Stomach smooth muscle (tissue), 2 donors: ENCODE measurements at regions not wholly inside any gene's neighbourhood (a gene's known extent, or its start where the extent isn't known, plus 50 kb on each side); places are given as distances from the start of the nearest gene placed in this dataset.

Experiments used
- H3K27ac ChIP-seq: one replicate; pipeline ENCODE4 v1.7.0; 2013; ENCODE audit warnings: mild to moderate bottlenecking, low read length, inconsistent platforms
- H3K27me3 ChIP-seq, 2 donors: one replicate each; pipeline ENCODE4 v1.7.0; 2013; ENCODE audit warnings: low read length in 2 of 2; ENCODE audit not compliant: insufficient read depth in 2 of 2, control insufficient read depth in 1 of 2
- H3K36me3 ChIP-seq, 2 donors: one replicate each; pipeline ENCODE4 v1.7.0; 2013; ENCODE audit warnings: low read length in 2 of 2; ENCODE audit not compliant: control insufficient read depth in 2 of 2, insufficient read depth in 2 of 2
- H3K4me1 ChIP-seq: one replicate; pipeline ENCODE4 v1.7.0; 2013; ENCODE audit warnings: low read length; ENCODE audit not compliant: control insufficient read depth, insufficient read depth
- H3K4me3 ChIP-seq, 2 donors: one replicate each; pipeline ENCODE4 v1.7.0; 2013; ENCODE audit warnings: low read length in 2 of 2
- H3K9ac ChIP-seq, 2 donors: one replicate each; pipeline ENCODE4 v1.7.0; 2013; ENCODE audit warnings: low read length in 2 of 2, mild to moderate bottlenecking in 1 of 2
- H3K9me3 ChIP-seq, 2 donors: one replicate each; pipeline ENCODE4 v1.7.0; 2013; ENCODE audit warnings: low read length in 2 of 2; ENCODE audit not compliant: control insufficient read depth in 2 of 2
- donor health status: healthy.
- donor health status: Pancreatic carcinoma.

DNA sequence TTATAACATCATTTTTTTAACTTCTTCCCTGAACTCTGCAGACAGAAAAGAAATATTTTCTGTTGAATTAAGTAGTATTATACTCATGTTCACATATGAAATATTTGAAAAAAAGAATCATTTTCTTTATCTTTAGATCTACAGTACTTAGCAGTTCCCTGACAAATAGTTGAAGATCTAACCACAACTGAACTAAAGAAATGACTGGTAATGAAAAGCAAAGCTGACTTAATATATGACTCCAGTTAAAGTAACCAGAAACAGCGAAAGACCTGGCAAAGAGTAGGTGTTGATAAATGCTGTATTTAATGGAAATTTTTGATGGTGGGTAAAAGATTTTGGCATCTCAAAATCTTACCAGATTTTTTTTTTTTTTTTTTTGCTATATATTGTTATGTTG lies 207.1 kb upstream of the SLC16A7 start:
- H3K27ac ChIP-seq: no peak overlapping the region
- H3K9me3 ChIP-seq: no peaks in the 10 kb centered on the region
- no peaks in the 10 kb centered on the region for H3K36me3 ChIP-seq
- no peaks in the 10 kb centered on the region for H3K4me1 ChIP-seq
- no peaks in the 10 kb centered on the region for H3K27me3 ChIP-seq
- no peak overlapping the region for H3K9ac ChIP-seq
- H3K4me3 ChIP-seq: no peak overlapping the region

DNA sequence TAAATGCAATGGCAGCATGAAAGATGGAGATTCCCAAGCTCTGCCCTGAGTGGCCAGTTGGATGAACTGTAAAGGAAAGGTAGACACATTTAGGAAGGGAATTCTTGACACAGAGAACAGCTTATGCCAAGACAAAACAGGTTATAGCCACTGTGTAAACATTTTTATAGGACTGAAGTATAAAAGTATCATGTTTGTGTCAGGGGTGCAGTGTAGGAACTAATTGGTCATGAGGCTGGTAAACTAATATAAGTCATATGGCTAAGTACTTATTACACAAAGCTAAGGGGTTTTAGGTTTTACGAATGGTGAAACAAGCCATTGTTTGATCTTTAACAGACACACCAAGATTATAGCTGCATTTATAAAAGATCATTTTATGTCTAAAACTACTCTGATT lies 207.7 kb upstream of the SLC16A7 start:
- Histone ChIP-seq H3K27me3 (no peaks in the 10 kb centered on the region), H3K9ac (no peak overlapping the region), H3K36me3 (no peaks in the 10 kb centered on the region), H3K9me3 (no peaks in the 10 kb centered on the region), H3K27ac (no peak overlapping the region), H3K4me3 (no peak overlapping the region), H3K4me1 (no peaks in the 10 kb centered on the region)

DNA sequence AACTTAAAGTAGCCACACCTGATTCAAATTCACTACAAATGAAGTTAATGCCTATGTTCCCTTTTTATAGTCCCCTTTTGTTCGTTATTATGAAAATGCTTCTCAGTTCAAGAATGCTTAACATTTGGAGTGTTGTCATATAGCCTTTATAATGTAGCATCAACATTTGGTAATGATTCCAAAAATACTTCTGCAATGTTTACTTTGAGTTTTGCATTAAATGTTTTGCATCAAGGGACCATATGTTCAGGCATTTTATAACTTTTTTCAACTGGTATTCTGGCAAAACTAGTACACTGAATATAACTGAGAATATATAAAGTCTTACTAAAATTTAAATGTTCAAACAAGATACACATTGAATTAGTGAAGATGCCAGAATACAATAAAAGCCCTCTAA lies 209.6 kb upstream of the SLC16A7 start:
- H3K4me1 ChIP-seq: no peaks in the 10 kb centered on the region
- H3K9ac ChIP-seq: no peak overlapping the region
- H3K36me3 ChIP-seq: no peaks in the 10 kb centered on the region
- no peaks in the 10 kb centered on the region for H3K27me3 ChIP-seq
- H3K4me3 ChIP-seq: no peak overlapping the region
- H3K9me3 ChIP-seq: no peaks in the 10 kb centered on the region
- no peak overlapping the region for H3K27ac ChIP-seq

DNA sequence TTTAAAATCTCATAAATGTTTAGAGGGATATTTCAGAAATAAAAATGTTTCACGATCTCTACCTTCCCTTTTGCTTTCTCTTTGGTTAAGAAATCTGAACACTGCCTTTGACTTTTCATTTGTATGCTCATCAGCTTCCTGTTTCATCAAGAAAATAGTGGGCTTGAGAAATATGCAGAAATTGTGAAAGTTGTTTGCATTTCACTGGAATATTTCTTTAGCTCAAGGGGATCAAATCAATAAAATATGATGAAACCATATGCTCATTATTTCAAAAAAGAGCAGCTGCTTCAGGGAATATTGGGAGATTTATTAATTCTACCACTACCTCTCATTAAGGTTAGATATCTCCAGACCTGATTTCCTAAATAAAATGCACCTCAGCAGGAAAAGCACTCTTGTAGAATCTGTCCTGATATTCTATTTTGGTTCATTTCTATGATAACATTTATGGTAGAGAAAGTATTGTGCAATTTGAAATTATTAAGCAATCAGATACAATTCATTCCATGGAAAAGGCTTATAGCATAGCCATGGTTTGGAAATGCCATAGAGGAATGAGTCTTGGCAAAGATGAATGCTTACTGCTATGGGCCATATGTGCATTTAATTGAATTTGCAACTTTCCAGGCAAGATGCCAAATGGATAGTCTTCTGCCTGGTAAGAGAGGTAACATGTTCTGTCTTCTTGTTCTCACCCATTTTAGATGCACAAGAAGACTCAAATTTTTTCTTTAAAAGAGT lies 212.6 kb upstream of the SLC16A7 start:
- Histone ChIP-seq H3K9me3 (no peaks in the 10 kb centered on the region), H3K36me3 (no peaks in the 10 kb centered on the region), H3K9ac (no peak overlapping the region), H3K27ac (no peak overlapping the region), H3K27me3 (no peaks in the 10 kb centered on the region), H3K4me3 (no peak overlapping the region), H3K4me1 (no peaks in the 10 kb centered on the region)

DNA sequence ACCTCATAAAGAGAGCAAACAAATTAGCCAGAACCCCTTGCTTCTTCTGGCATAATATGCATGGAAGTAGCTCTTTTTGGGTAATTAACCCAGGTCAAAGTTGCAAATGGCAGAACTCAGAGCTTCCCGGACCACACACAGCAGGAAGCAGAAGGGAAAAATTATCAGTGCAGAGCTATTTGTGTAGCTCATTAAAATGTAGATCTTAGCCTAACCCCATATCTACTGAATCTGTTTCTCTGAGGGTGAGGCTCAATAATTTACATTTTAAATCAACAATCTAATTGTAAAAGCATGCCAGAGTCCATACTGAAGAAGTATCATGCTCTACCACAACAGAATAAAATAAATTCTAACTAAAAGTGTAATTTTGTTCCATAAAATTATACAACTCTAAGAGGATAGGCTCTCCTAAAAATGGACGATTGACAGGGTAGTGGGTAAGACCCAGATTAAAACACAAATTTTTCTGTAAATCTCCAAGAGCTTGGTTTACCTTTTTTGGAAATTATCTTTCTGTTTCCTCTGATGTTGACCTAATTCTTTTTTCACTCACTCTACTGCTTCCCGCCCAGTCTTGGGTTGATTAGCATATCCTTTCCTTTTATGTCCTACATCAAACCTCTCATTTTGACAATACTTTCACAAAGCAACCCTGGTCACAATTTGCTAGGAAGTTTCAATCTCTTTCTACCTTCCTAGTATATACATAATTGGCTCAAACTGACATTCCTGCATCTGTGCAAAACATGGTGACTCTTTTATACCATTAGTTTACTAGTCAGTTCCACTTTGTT lies 213.3 kb upstream of the SLC16A7 start:
- H3K27me3 ChIP-seq: no peaks in the 10 kb centered on the region
- no peak overlapping the region for H3K27ac ChIP-seq
- no peak overlapping the region for H3K4me3 ChIP-seq
- H3K36me3 ChIP-seq: no peaks in the 10 kb centered on the region
- no peaks in the 10 kb centered on the region for H3K4me1 ChIP-seq
- H3K9ac ChIP-seq: no peak overlapping the region
- no peaks in the 10 kb centered on the region for H3K9me3 ChIP-seq

DNA sequence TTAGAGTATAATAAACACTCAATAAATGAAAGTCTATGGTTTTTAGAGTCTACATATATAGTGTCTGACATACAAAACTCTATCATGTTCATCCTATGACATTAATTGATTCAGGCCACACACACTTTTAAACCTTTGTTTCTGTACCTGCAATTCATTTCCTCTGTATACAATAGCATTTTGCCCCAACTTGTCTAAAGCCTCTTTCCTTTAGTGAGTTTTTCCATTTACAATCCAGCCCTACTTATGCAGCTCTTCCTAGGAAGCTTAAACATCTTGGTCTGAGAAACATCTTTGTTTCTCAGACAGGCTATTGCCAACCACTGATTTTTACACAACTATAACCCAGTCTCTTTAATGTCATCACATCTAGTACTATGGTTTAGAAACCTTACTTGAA lies 214.7 kb upstream of the SLC16A7 start:
- Histone ChIP-seq H3K9me3 (no peaks in the 10 kb centered on the region), H3K4me3 (no peak overlapping the region), H3K4me1 (no peaks in the 10 kb centered on the region), H3K36me3 (no peaks in the 10 kb centered on the region), H3K9ac (no peak overlapping the region), H3K27me3 (no peaks in the 10 kb centered on the region), H3K27ac (no peak overlapping the region)

DNA sequence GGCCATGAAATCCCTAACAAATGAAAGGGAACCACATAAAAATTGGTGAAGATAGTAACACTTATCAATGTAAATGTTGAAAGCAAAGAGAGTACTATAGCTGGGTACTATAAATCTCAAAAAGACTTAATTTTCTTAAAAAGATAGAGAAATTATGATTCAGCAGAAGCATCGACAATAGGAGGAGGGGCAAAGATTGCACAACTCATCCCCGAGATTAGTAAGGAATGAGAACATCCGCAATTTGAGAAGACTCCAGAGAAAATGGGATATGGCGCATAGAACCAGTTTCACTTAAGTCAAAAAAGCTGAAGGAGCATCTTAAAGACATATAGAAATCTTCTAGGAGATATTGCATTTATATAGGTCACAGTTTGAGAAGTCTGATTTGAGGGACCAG lies 220.2 kb upstream of the SLC16A7 start:
- no peaks in the 10 kb centered on the region for H3K9me3 ChIP-seq
- H3K4me3 ChIP-seq: no peak overlapping the region
- no peaks in the 10 kb centered on the region for H3K27me3 ChIP-seq
- no peaks in the 10 kb centered on the region for H3K4me1 ChIP-seq
- H3K27ac ChIP-seq: no peak overlapping the region
- no peak overlapping the region for H3K9ac ChIP-seq
- H3K36me3 ChIP-seq: no peaks in the 10 kb centered on the region

DNA sequence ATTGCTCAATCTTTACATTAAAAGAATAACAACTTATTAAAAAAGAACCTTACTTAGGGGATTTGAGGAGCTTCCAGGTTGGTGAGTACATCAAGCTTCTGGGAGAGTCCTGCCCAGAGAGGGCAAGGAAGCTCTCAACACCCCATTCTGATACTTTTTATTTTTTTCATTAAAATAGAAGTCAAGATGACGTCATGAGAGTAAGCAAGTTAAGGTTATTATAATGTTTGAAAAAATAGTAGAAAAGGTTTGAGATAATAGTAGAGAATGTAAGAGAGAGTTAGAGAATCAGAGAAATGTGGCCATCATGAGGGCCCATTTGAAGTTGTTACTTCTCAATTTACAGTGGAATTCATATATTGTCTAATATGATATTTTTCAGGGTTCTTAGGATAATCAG lies 221.0 kb upstream of the SLC16A7 start:
- H3K9me3 ChIP-seq: no peaks in the 10 kb centered on the region
- H3K36me3 ChIP-seq: no peaks in the 10 kb centered on the region
- no peaks in the 10 kb centered on the region for H3K27me3 ChIP-seq
- H3K9ac ChIP-seq: no peak overlapping the region
- no peaks in the 10 kb centered on the region for H3K4me1 ChIP-seq
- no peak overlapping the region for H3K27ac ChIP-seq
- H3K4me3 ChIP-seq: no peak overlapping the region

DNA sequence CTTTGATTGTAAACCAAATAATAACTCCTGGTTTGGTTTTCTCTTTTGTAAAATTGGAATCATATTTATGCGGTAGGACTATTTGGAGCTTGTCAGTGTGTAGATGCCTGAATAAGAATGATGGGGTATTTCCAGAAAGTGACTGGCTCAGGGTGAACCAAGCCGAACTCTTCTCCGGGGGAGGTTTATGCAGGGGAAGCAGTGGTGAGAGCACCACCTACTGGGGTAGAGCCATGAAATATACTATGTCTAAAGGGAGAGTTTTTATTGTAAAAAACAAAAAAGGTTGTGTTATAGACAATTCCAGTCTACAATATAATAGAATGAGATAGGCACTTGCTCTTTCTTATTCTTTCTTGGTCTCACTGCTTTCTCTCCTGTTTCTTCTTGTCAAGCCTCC lies 222.9 kb upstream of the SLC16A7 start:
- no peaks in the 10 kb centered on the region for H3K9me3 ChIP-seq
- no peak overlapping the region for H3K9ac ChIP-seq
- H3K27ac ChIP-seq: no peak overlapping the region
- no peaks in the 10 kb centered on the region for H3K4me1 ChIP-seq
- no peak overlapping the region for H3K4me3 ChIP-seq
- no peaks in the 10 kb centered on the region for H3K36me3 ChIP-seq
- no peaks in the 10 kb centered on the region for H3K27me3 ChIP-seq

DNA sequence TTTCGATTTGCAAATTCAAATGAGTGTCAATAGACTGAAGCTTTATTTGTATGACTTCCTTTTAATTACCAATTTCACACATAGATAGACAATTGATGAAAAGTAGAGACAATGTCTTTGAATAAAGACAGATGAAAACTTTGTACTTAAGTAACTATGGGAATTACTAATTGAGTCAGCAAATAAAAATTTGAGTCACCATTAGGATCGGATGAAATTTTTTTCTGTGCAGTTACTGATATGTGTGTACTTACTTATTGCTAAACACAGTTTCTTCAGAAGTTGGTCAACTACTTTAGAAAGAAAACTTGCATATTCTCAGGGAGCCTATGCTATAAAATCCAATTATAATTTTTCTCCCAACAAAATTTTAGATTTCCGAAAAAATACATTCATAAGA lies 224.9 kb upstream of the SLC16A7 start:
- no peaks in the 10 kb centered on the region for H3K4me1 ChIP-seq
- no peak overlapping the region for H3K4me3 ChIP-seq
- no peaks in the 10 kb centered on the region for H3K27me3 ChIP-seq
- H3K27ac ChIP-seq: no peak overlapping the region
- H3K9ac ChIP-seq: no peak overlapping the region
- H3K36me3 ChIP-seq: no peaks in the 10 kb centered on the region
- H3K9me3 ChIP-seq: no peaks in the 10 kb centered on the region

DNA sequence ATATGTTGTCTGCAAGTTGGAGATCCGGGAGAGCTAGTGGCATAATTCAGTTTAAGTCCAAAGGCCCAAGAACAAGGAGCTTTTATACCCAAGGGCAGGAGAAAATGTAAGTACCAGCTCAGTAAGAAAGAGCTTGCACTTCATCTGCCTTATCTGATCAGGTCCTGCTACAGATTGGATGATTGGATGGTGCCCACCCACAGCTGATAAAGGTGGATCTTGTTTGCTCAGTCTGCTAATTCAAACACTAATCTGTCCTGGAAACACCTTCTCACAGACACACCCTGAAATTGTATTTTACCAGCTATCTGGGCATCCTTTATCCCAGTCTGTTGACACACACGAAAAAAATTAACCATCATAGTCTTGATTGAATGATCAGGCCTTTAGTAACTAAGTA lies 230.7 kb upstream of the SLC16A7 start:
- Histone ChIP-seq H3K36me3 (no peaks in the 10 kb centered on the region), H3K4me3 (no peak overlapping the region), H3K4me1 (no peaks in the 10 kb centered on the region), H3K27me3 (no peaks in the 10 kb centered on the region), H3K27ac (no peak overlapping the region), H3K9me3 (no peaks in the 10 kb centered on the region), H3K9ac (no peak overlapping the region)
